Loucy (cell line): ENCODE measurements at regions not wholly inside any gene's neighbourhood (a gene's known extent, or its start where the extent isn't known, plus 50 kb on each side); places are given as distances from the start of the nearest gene placed in this dataset.

Experiments used
- H2AFZ ChIP-seq: fragments of 200-600 bp; sonication (generic); 2 replicates; pipeline ENCODE4 v1.6.0; 2016; ENCODE audit warnings: antibody characterized with exemption, mild to moderate bottlenecking, low read length, moderate library complexity
- H3F3A ChIP-seq: fragments of 200-600 bp; 2 replicates; pipeline ENCODE4 v1.6.0; 2016; ENCODE audit warnings: antibody characterized with exemption, low read depth, mild to moderate bottlenecking
- H3K27me3 ChIP-seq: fragments of 200-600 bp; sonication (generic); 2 replicates; pipeline ENCODE4 v1.6.1; 2014; ENCODE audit warnings: low read length, mild to moderate bottlenecking; ENCODE audit not compliant: insufficient read depth, poor library complexity, severe bottlenecking
- H3K36me3 ChIP-seq: fragments of 200-600 bp; sonication (generic); 2 replicates; pipeline ENCODE4 v1.6.1; 2016; ENCODE audit warnings: low read length; ENCODE audit not compliant: insufficient read depth
- H3K4me1 ChIP-seq: fragments of 200-600 bp; sonication (generic); 2 replicates; pipeline ENCODE4 v1.5.1; 2014; ENCODE audit warnings: low read length, mild to moderate bottlenecking; ENCODE audit not compliant: insufficient read depth, poor library complexity, severe bottlenecking
- H3K4me2 ChIP-seq: fragments of 200-600 bp; sonication (generic); 2 replicates; pipeline ENCODE4 v1.6.0; 2014; ENCODE audit warnings: antibody characterized with exemption, low read length, low read depth, mild to moderate bottlenecking; ENCODE audit not compliant: poor library complexity, severe bottlenecking
- H3K4me3 ChIP-seq: fragments of 200-600 bp; sonication (generic); 2 replicates; pipeline ENCODE4 v1.5.1; 2014; ENCODE audit warnings: low read length, mild to moderate bottlenecking, mixed read lengths; ENCODE audit not compliant: poor library complexity, severe bottlenecking
- H3K79me2 ChIP-seq: fragments of 200-600 bp; sonication (generic); 2 replicates; pipeline ENCODE4 v1.6.1; 2014; ENCODE audit warnings: low read length; ENCODE audit not compliant: insufficient read depth
- H3K9ac ChIP-seq: fragments of 200-600 bp; sonication (generic); 2 replicates; pipeline ENCODE4 v1.6.0; 2014; ENCODE audit warnings: mild to moderate bottlenecking, low read depth, low read length, moderate library complexity; ENCODE audit not compliant: poor library complexity, severe bottlenecking
- H3K9me2 ChIP-seq: fragments of 200-600 bp; sonication (generic); replicated peaks from 2 replicates; pipeline ENCODE4 v1.6.1; 2016; ENCODE audit warnings: low read depth, low read length, mixed read lengths
- H3K9me3 ChIP-seq: fragments of 200-600 bp; sonication (generic); 2 replicates; pipeline ENCODE4 v1.6.1; 2014; ENCODE audit warnings: mild to moderate bottlenecking, antibody characterized with exemption, low read length, low read depth; ENCODE audit not compliant: insufficient read depth
- H4K20me1 ChIP-seq: fragments of 200-600 bp; sonication (generic); 2 replicates; pipeline ENCODE4 v1.6.0; 2014; ENCODE audit warnings: antibody characterized with exemption, low read length, mild to moderate bottlenecking; ENCODE audit not compliant: insufficient read depth, poor library complexity, severe bottlenecking
- CTCF ChIP-seq: fragments of 200-600 bp; sonication (generic); conservative IDR thresholded peaks from 2 replicates; pipeline ENCODE4 v1.5.1; 2014; ENCODE audit warnings: mild to moderate bottlenecking, antibody characterized with exemption, low read length
- EZH2phosphoT487 ChIP-seq: fragments of 200-600 bp; IDR thresholded peaks from 2 replicates; pipeline ENCODE4 v1.6.1; 2018; ENCODE audit warnings: antibody characterized with exemption, mild to moderate bottlenecking, moderate library complexity, borderline replicate concordance

DNA sequence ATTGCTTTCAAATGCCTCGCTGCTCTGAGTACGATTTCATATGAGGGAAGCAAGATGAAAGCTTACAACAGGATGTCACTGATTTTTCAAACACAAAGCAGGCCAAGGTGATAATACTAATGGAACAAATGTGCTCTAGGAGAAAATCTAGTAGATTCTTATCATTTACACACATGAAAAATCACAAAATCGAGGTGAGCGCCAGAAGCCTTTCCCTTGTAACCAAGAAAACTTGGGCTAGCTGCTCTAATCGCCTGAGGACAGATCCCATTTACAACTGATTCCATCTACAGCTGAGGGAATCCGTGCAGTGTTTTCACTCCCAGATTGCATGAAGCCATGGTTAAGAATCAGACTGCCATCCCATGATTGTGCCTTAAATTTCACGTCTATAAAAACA is 117.5 kb downstream of the TM2D1 start:
- Histone ChIP-seq H3K4me3 (no peak overlapping the region), H3F3A (no peaks in the 10 kb centered on the region), H3K9me2 (no peaks in the 10 kb centered on the region), H3K27me3 (no peaks in the 10 kb centered on the region), H4K20me1 (no peaks in the 10 kb centered on the region), H3K9me3 (no peaks in the 10 kb centered on the region), H2AFZ (no peak overlapping the region), H3K4me2 (no peak overlapping the region), H3K36me3 (no peaks in the 10 kb centered on the region), H3K9ac (no peak overlapping the region), H3K4me1 (peaks cover 2% of the 10 kb centered on the region), H3K79me2 (no peaks in the 10 kb centered on the region)
- TF ChIP-seq EZH2phosphoT487 (no peak), CTCF (no peak)

- Histone ChIP-seq H3K27me3 (no peaks in the 10 kb centered on the region), H3K4me1 (no peaks in the 10 kb centered on the region), H3K79me2 (no peaks in the 10 kb centered on the region), H3F3A (no peaks in the 10 kb centered on the region), H3K4me3 (no peak overlapping the region), H3K4me2 (no peak overlapping the region), H3K36me3 (no peaks in the 10 kb centered on the region), H3K9me3 (no peaks in the 10 kb centered on the region), H2AFZ (0 out of 2 replicates have a peak overlapping the region, but pooled peaks have one; percentile 10), H4K20me1 (no peaks in the 10 kb centered on the region), H3K9me2 (no peaks in the 10 kb centered on the region), H3K9ac (no peak overlapping the region)
- TF ChIP-seq CTCF (no peak), EZH2phosphoT487 (no peak)
Observed at GRCh38 chr1:61606448-61607312, 118.3 kb downstream of the TM2D1 start.

DNA sequence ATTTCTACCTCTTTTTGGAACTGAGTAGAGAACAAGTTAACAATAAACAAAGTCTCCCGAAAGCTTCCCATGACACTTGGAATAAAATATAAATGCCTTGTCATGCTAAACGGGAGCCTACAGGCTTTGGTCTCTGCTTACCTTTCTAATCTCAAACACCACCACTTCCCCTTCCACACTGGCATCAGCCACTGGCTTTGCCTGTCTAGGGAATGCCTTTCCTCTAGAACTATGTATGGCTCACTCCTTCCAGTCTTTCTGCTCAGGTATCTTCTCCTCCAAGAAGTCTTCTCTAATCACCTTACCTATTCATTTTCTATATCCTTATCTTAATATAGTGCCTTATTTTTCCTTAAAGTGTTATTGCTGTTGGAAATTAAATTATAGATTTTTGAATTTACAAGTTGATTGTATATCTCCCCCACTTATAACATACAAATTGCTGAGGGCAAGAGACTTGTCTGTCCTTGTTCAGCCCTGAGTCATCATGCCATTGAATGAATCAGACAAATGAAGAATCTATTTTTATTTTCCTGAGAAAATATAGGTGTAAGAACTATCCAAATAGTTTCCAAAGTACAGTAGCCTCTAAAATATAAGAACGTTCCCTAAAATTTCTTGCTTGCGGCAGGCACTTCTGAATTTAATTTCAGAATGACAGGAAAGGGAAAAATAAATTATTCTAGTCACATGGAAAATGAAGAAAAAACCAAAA is 119.2 kb downstream of the TM2D1 start:
- H3K27me3 ChIP-seq = no peaks in the 10 kb centered on the region
- H2AFZ ChIP-seq = no peak overlapping the region
- H4K20me1 ChIP-seq = no peaks in the 10 kb centered on the region
- H3K4me1 ChIP-seq = no peaks in the 10 kb centered on the region
- H3F3A ChIP-seq = no peaks in the 10 kb centered on the region
- TF ChIP-seq EZH2phosphoT487 = no peak
- TF ChIP-seq CTCF = no peak
- H3K4me3 ChIP-seq = no peak overlapping the region
- H3K9me2 ChIP-seq = no peaks in the 10 kb centered on the region
- H3K4me2 ChIP-seq = no peak overlapping the region
- H3K79me2 ChIP-seq = no peaks in the 10 kb centered on the region
- no peak overlapping the region for H3K9ac ChIP-seq
- no peaks in the 10 kb centered on the region for H3K36me3 ChIP-seq
- no peaks in the 10 kb centered on the region for H3K9me3 ChIP-seq
